Central memory CD8-positive, alpha-beta T cell (primary cell): ENCODE measurements at regions not wholly inside any gene's neighbourhood (a gene's known extent, or its start where the extent isn't known, plus 50 kb on each side); places are given as distances from the start of the nearest gene placed in this dataset.

Experiments used
- ATAC-seq: fragments of 150-1000 bp; cut with Tn5 transposase; replicated peaks from 2 replicates; pipeline ENCODE4 v1.10.0; 2022; ENCODE audit warnings: mild to moderate bottlenecking, moderate FRiP score, moderate number of reproducible peaks; ENCODE audit not compliant: poor library complexity, severe bottlenecking; ENCODE audit errors: extremely low read depth
- DNase-seq, 2 donors: peaks; one replicate each; pipeline ENCODE4 v3.0.0; 2021; ENCODE audit warnings: low spot score in 2 of 2
- H3K27ac Mint-ChIP-seq: one replicate; pipeline ENCODE4 v1.8.0; 2022; ENCODE audit warnings: low read depth, mild to moderate bottlenecking, moderate library complexity, mixed read lengths
- H3K27me3 Mint-ChIP-seq: one replicate; pipeline ENCODE4 v1.8.0; 2022; ENCODE audit warnings: mixed read lengths
- H3K36me3 Mint-ChIP-seq: one replicate; pipeline ENCODE4 v1.8.0; 2022; ENCODE audit warnings: mild to moderate bottlenecking, moderate library complexity, mixed read lengths; ENCODE audit not compliant: insufficient read depth
- H3K4me1 Mint-ChIP-seq: one replicate; pipeline ENCODE4 v1.8.0; 2022; ENCODE audit warnings: mixed read lengths
- H3K4me3 Mint-ChIP-seq: one replicate; pipeline ENCODE4 v1.8.0; 2022; ENCODE audit warnings: mild to moderate bottlenecking, moderate library complexity, mixed read lengths
- H3K9me3 Mint-ChIP-seq: one replicate; pipeline ENCODE4 v1.8.0; 2022; ENCODE audit warnings: mixed read lengths

DNA sequence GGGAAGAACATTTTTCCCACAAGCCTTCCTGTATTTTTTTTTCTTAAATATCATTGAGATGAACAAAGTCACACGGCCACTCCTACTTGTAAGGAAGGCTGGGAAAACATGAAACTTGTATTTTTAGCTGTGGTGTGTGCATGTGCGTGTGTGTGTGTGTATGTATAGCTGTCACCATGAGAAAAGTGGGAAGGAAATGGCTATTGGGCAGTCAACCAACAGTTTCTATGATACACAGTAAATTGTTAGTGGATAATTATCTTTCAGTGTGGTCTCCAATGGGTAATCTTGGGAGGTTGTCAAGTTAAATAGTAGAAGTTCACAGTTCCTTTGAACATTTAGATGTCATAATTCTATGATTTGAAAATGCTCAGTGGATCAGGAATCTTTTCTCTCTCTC lies 132.7 kb upstream of the USP24 start:
- ATAC-seq (no peak), DNase-seq (no peak)
- H3K4me1 Mint-ChIP-seq = no peaks in the 10 kb centered on the region
- no peak overlapping the region for H3K4me3 Mint-ChIP-seq
- H3K27ac Mint-ChIP-seq = no peak overlapping the region
- peaks cover 73% of the 10 kb centered on the region for H3K27me3 Mint-ChIP-seq
- no peaks in the 10 kb centered on the region for H3K36me3 Mint-ChIP-seq
- H3K9me3 Mint-ChIP-seq = no peaks in the 10 kb centered on the region

DNA sequence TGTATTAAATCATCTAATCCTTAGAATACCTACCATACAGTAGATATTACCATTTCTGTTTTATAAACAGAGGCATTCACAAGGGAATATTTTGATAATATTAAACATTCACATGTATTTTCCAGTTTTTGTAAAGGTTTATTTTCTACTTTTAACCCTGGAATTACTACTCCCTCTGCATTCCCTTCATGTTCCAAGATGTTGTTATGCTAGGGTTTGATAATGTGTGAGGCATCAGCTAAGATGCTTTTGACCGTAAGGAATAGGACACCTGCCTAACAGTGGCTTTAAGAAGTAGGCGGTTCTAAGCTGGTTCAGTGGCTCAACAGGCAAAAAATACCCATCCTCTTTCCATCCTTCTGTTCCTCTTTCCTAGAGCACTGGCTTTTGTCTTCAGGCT lies 131.9 kb upstream of the USP24 start:
- H3K27ac Mint-ChIP-seq = no peak overlapping the region
- ATAC-seq (no peak), DNase-seq (no peak)
- H3K4me1 Mint-ChIP-seq = no peaks in the 10 kb centered on the region
- H3K36me3 Mint-ChIP-seq = no peaks in the 10 kb centered on the region
- H3K9me3 Mint-ChIP-seq = no peaks in the 10 kb centered on the region
- no peak overlapping the region for H3K4me3 Mint-ChIP-seq
- H3K27me3 Mint-ChIP-seq = peaks cover 69% of the 10 kb centered on the region

DNA sequence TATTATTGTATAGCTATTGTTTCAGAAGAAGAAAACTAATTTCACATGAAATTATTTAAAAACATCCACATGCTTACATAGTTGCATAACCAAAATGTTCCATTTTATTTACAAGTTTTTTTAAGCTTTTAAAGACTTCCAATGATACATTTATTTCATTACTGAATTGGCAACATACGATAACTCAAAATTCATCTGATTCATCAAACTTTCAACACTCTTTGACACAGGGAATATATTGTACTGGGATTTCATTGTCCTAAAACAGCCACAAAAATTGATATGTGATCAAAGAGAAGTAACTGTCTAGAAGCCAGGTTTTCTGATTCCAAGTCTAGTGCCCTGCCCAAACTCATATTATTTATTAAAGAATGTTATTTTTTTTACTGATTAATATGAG lies 131.4 kb upstream of the USP24 start:
- Mint-ChIP-seq H3K27me3 (peaks cover 64% of the 10 kb centered on the region), H3K27ac (no peak overlapping the region), H3K36me3 (no peaks in the 10 kb centered on the region), H3K9me3 (no peaks in the 10 kb centered on the region), H3K4me3 (no peak overlapping the region), H3K4me1 (no peaks in the 10 kb centered on the region)
- DNase-seq (no peak), ATAC-seq (no peak)

DNA sequence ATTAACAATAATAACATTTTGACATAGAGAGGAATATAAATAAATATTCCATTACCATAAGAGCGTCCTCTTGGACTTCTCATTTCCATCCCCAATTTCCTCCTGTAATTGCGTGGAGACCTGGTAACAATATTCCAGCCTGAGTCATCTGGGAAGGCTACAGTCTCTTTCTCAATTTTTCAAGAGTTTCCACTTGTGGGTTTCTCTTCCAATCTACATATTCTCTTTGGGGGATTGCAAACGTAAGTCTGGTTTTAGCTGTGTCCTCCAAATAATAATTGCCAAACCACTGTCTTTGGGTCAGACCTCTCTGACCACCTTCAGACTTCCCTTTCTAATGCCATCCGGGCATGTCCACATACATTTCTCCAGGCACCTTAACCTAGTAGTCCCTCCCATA lies 124.5 kb upstream of the USP24 start:
- Mint-ChIP-seq H3K4me3 (no peak overlapping the region), H3K27ac (no peak overlapping the region), H3K36me3 (no peaks in the 10 kb centered on the region), H3K27me3 (peaks cover 11% of the 10 kb centered on the region), H3K9me3 (peaks cover 6% of the 10 kb centered on the region), H3K4me1 (no peaks in the 10 kb centered on the region)
- ATAC-seq = no peak
- DNase-seq = no peak

DNA sequence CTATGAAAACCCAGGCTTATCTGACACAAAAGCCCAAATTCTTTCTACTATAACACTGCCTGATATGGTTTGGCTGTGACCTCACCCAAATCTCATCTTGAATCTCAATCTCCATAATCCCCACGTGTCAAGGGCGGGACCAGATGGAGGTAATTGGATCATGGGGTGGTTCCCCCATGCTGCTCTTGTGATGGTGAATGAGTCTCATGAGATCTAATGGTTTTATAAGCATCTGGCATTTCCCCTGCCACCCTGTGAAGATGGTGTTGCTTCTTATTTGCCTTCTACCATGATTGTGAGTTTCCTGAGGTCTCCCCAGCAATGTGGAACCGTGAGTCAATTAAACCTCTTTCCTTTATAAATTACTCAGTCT lies 123.3 kb upstream of the USP24 start:
- Mint-ChIP-seq H3K27me3 (peaks cover 22% of the 10 kb centered on the region), H3K27ac (no peak overlapping the region), H3K9me3 (peaks cover 6% of the 10 kb centered on the region), H3K36me3 (no peaks in the 10 kb centered on the region), H3K4me1 (no peaks in the 10 kb centered on the region), H3K4me3 (no peak overlapping the region)
- no peak for ATAC-seq
- DNase-seq = no peak

DNA sequence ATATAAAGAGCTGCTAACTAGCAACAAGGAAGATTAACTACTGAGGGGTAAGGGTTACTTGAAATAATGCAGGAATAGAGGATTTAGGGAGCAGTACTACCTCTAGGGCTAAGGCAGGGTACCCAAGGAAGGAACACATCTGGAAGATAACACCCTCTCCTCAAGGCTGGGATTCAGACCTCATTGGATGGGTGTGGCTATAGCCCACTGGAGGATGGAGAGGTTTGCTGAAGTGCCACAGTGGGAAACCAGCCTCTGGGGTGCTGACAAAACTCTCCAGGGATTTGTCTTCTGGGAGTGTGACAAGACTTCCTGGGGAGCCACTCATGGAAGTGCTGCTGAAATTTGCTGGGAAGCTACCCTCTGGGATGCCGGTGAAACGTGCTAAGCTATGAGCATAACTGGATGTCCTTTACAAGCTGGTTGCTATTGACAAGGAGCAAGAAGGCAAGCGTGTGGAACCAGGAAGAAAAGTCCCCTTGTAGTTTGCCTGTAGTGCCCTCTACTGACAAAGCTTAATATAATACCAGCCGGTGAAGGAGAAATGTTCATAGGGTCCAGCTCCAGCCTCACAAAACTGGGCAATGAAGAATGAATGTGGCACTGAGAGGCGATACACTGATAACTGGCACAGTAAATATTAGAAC lies 122.8 kb upstream of the USP24 start:
- DNase-seq (no peak), ATAC-seq (no peak)
- H3K27me3 Mint-ChIP-seq = peaks cover 22% of the 10 kb centered on the region
- peaks cover 6% of the 10 kb centered on the region for H3K9me3 Mint-ChIP-seq
- no peaks in the 10 kb centered on the region for H3K36me3 Mint-ChIP-seq
- H3K4me3 Mint-ChIP-seq = no peak overlapping the region
- no peaks in the 10 kb centered on the region for H3K4me1 Mint-ChIP-seq
- H3K27ac Mint-ChIP-seq = no peak overlapping the region

DNA sequence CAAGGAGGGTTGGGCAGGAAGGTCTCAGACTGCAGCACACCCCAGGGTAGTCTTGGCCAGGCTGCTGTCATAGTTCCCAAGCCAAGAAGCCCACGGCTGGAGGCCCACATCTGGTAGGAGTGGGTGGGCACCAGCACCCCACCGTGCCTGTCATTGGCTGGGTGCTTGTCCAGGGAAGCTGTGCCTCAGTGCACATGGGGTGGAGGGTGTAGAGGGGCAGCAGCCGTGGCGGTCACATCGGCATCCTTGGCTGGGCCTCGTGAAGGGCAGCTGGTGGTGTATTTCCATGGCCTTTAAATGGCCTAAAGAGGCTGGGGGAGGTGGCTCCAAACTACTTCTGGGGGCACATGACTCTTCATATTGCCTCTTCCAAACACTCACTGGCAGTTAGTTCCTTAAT lies 119.6 kb upstream of the USP24 start:
- no peak for ATAC-seq
- no peaks in the 10 kb centered on the region for H3K4me1 Mint-ChIP-seq

DNA sequence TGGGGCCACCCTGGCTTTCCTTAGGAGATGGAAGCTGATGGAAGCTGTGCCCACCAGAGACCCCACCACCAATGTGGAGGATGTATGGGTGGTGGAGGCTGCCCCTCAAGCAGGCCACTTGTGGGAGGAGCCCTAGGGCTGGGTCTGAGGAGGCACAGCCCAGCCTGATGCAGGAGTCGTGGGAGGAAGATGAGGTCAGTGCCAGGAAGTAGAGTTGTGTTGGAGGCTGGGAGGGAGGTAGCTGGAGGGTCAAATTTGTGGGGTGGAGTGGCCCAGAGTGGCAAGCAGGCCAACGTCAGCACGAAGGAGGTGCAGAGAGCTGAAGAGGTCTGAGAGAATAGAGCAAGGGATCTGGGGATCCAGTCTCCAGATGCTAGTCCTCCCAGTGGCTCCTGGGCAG lies 119.0 kb upstream of the USP24 start:
- Mint-ChIP-seq H3K4me1 (no peaks in the 10 kb centered on the region), H3K27me3 (peaks cover 21% of the 10 kb centered on the region), H3K36me3 (no peaks in the 10 kb centered on the region), H3K4me3 (no peak overlapping the region), H3K27ac (no peak overlapping the region), H3K9me3 (no peaks in the 10 kb centered on the region)
- ATAC-seq (no peak), DNase-seq (no peak)

More for the DNA sequence above, 119.6 kb upstream of the USP24 start:
- DNase-seq = no peak
- peaks cover 1% of the 10 kb centered on the region for H3K9me3 Mint-ChIP-seq
- H3K27ac Mint-ChIP-seq = no peak overlapping the region
- H3K4me3 Mint-ChIP-seq = no peak overlapping the region
- H3K27me3 Mint-ChIP-seq = peaks cover 21% of the 10 kb centered on the region
- no peaks in the 10 kb centered on the region for H3K36me3 Mint-ChIP-seq

DNA sequence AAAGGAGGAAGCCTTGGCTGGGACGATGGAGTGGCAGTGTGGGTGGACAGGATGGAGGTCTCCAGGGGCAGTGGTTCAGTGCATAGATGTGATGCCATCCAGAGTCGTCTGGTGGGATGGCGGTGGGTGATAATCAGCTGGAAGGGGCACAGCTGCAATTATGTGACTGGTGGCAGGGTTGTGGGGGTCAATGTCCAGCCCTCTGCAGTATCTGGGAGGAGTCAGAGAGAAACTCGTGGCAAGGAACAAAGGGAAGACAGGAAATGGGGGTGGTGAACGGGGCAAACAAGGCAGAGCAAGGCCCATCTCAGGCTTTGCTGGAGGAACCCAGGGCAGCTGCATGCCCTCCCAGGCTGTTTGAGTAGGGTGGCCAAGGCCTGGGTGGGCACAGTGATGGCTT lies 118.3 kb upstream of the USP24 start:
- ATAC-seq (no peak), DNase-seq (no peak)
- Mint-ChIP-seq H3K4me1 (no peaks in the 10 kb centered on the region), H3K27me3 (peaks cover 21% of the 10 kb centered on the region), H3K9me3 (no peaks in the 10 kb centered on the region), H3K27ac (no peak overlapping the region), H3K36me3 (no peaks in the 10 kb centered on the region), H3K4me3 (no peak overlapping the region)

DNA sequence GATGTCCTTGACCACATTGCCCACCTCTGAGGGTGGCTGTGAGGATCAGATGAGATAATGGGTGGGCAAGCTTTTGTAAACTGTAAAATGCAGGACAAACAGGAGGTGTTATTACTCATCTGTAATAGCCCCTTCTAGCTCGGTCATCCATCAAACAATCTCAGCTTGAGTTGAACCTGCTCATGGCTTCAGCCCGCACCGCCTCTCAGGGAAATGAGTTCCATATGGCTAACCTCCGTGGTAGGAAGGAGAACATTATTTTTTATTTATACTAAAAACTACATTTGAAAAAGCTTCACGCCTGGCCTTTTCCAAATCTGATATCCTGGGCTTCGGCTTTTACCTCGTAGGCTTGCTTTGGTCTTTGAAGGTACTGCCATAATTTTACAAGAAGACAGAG lies 116.2 kb upstream of the USP24 start:
- H3K27ac Mint-ChIP-seq = no peak overlapping the region
- ATAC-seq (no peak), DNase-seq (no peak)
- H3K4me3 Mint-ChIP-seq = no peak overlapping the region
- H3K4me1 Mint-ChIP-seq = no peaks in the 10 kb centered on the region
- peaks cover 21% of the 10 kb centered on the region for H3K27me3 Mint-ChIP-seq
- no peaks in the 10 kb centered on the region for H3K9me3 Mint-ChIP-seq
- H3K36me3 Mint-ChIP-seq = no peaks in the 10 kb centered on the region

DNA sequence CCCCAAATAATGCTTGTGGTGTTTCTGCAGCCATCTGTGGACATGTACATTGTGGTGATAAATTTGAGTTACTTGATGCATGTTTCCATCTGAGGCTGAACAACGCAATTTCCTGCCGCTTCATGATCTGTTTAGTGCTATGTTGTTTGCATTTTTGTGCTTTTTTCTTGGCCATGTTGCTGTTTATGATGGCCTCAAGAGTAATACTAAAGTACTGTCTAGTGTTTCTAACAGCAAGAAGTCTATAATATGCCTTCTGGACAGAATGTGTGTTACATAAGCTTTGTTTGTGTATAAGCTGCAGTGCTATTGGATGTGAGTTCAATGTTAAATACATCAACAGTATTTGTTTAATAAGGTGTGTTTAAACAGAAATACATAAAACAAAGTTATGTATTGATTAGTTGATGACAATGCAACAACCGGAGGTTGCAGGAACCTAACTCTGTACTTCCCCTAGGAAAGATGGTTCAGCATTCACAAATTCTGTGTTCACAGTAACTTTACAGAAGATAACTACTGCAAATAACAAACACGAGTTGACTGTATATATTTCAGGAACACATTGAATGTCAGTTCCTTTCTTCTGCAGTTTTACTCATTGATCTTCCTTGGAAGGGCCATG lies 114.8 kb upstream of the USP24 start:
- Mint-ChIP-seq H3K27me3 (peaks cover 21% of the 10 kb centered on the region), H3K4me1 (no peaks in the 10 kb centered on the region), H3K27ac (no peak overlapping the region), H3K4me3 (no peak overlapping the region), H3K36me3 (no peaks in the 10 kb centered on the region), H3K9me3 (no peaks in the 10 kb centered on the region)
- DNase-seq (no peak), ATAC-seq (no peak)

DNA sequence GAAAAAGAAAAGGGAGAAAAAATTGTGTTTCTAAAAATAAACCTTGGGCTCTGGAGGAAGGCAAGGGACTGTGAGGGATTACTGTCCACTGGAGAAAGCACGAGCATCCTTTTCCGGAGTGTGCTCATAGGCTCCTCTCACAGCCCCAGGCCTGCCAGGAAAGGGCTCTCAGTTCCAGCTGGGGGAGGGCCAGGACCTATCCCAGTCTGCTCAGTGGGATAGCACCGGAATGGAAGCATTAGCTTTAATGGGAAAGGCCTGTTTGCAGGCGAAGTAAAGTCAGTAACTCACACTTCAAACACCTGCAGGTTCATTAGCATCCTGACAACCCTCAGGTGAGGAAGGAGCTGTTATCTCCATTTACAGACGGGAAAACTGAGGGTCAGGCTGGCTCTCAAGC lies 113.9 kb upstream of the USP24 start:
- ATAC-seq (no peak), DNase-seq (no peak)
- Mint-ChIP-seq H3K27ac (no peak overlapping the region), H3K4me3 (no peak overlapping the region), H3K9me3 (no peaks in the 10 kb centered on the region), H3K36me3 (no peaks in the 10 kb centered on the region), H3K27me3 (peaks cover 15% of the 10 kb centered on the region), H3K4me1 (no peaks in the 10 kb centered on the region)

DNA sequence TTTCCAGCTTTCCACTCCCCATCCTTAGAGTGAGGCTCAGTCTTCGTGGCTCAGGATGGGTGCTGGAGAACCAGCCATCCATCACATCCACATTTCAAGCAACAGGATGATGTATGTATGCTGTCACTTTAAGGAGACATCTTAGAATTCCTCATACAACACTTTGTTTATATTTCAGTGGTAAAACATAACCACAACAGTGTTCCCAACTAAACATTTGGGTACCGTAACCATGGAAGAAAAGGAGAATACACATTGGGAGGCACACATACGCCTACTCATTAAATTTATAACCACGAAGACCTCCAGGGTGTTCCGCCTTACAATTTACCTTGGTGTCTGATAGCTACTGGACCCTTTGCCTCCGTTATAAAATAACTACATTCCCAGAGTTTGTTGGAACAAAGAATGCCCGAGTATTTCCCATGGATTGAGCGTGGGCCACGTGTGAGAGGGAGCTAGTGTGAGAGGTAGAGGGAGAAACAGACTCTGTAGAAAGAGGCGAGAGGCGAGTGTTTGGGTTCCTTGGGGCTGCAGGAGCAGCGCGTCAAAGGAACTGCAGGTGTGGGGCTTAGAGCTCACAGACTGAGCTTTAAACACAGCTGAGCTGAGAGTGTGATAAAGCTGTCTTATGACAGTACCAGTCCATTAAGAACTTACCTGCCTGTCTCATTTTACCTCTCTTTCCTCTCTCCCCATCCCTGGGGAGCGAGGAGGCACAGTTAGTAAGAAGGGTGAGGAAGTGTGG lies 111.5 kb upstream of the USP24 start:
- H3K36me3 Mint-ChIP-seq = no peaks in the 10 kb centered on the region
- DNase-seq = no peak
- no peaks in the 10 kb centered on the region for H3K4me1 Mint-ChIP-seq
- H3K27ac Mint-ChIP-seq = no peak overlapping the region
- no peak for ATAC-seq
- no peak overlapping the region for H3K4me3 Mint-ChIP-seq
- H3K27me3 Mint-ChIP-seq = no peaks in the 10 kb centered on the region
- no peaks in the 10 kb centered on the region for H3K9me3 Mint-ChIP-seq
